Breast epithelium (tissue), 4 donors: ENCODE measurements at regions not wholly inside any gene's neighbourhood (a gene's known extent, or its start where the extent isn't known, plus 50 kb on each side); places are given as distances from the start of the nearest gene placed in this dataset.

ENCODE experiments used
- DNase-seq, 2 donors: peaks; one replicate each; pipeline ENCODE4 v3.0.0-alpha.2; 2019; ENCODE audit warnings: low spot score in 2 of 2
- H3K27ac ChIP-seq, 2 donors: fragments of 200-600 bp; sonication (generic) in 1 of 2; one replicate each; pipeline ENCODE4 v1.5.1; 2016 to 2019; ENCODE audit warnings: mild to moderate bottlenecking in 1 of 2
- H3K27me3 ChIP-seq, 2 donors: fragments of 200-600 bp; sonication (generic) in 1 of 2; one replicate each; pipeline versions ENCODE4 v1.5.1 to v1.6.0; 2017 to 2019; ENCODE audit warnings: control low read depth in 1 of 2, mild to moderate bottlenecking in 1 of 2
- H3K36me3 ChIP-seq: fragments of 200-600 bp; one replicate; pipeline ENCODE4 v1.5.1; 2019
- H3K4me1 ChIP-seq, 2 donors: fragments of 200-600 bp; sonication (generic); one replicate each; pipeline ENCODE4 v1.5.1; 2016 to 2019; ENCODE audit warnings: control low read depth in 1 of 2
- H3K4me3 ChIP-seq, 3 donors: fragments of 200-600 bp; sonication (generic); 1 replicate in 2 of 3; 2 replicates in 1 of 3; pipeline ENCODE4 v1.5.1; 2016 to 2019; ENCODE audit warnings: mild to moderate bottlenecking in 3 of 3, moderate library complexity in 2 of 3
- H3K9me3 ChIP-seq, 2 donors: fragments of 200-600 bp; sonication (generic) in 1 of 2; one replicate each; pipeline ENCODE4 v1.5.1; 2016 to 2019; ENCODE audit warnings: control low read depth in 1 of 2
- CTCF ChIP-seq, 3 donors: fragments of 450-650 bp; IDR thresholded peaks; one replicate each; pipeline ENCODE4 v1.5.1; 2016 to 2017; ENCODE audit warnings: antibody characterized with exemption in 3 of 3, mild to moderate bottlenecking in 3 of 3, moderate library complexity in 3 of 3
- POLR2A ChIP-seq: fragments of 450-650 bp; IDR thresholded peaks from one replicate; pipeline ENCODE4 v1.6.1; 2016; ENCODE audit warnings: antibody characterized with exemption, mild to moderate bottlenecking, moderate library complexity
- POLR2AphosphoS5 ChIP-seq, 3 donors: sonication (generic); formaldehyde crosslinking; IDR thresholded peaks; one replicate each; pipeline ENCODE4 v1.6.1; 2017; ENCODE audit warnings: antibody characterized with exemption in 3 of 3
- intact Hi-C: fragments of 100-400 bp; cut with DNase I; formaldehyde crosslinking; loops from one replicate; pipeline ENCODE4 v1.15.1; 2023; ENCODE audit warnings: low total_unique reads

DNA sequence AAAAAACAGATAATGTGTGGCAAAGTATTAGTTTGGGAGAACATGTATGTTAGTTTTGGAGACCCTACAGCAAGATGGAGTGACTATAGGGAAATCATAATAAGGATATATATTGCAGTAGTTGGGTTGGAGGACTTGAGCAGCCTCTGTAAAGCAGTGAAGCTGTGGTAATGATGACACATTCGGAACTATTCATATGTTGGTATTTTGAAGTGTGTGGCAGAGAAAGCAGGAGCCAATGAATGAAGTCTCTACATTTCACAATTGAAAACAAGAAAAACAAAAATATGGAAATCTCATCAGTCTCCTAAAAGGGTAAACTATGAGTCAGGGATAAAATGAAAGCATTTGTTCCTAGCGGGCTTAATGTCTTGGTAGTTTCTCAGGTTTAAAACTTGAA, 645.9 kb downstream of the OTOL1 start:
- intact Hi-C loops, result loop anchor here (10.0 kb wide), 1 partner anchor 512 kb away; no protein-coding TSS in a partner anchor
- TF ChIP-seq POLR2A (no peak), POLR2AphosphoS5 (IDR thresholded peaks at IDR 0.05) (no peak), CTCF (IDR thresholded peaks at IDR 0.05) (no peak)
- Histone ChIP-seq H3K27me3 (no peaks in the 10 kb centered on the region), H3K9me3 (no peaks in the 10 kb centered on the region), H3K4me1 (no peaks in the 10 kb centered on the region), H3K27ac (no peak overlapping the region), H3K36me3 (no peaks in the 10 kb centered on the region), H3K4me3 (no peak overlapping the region)
- no peak for DNase-seq

DNA sequence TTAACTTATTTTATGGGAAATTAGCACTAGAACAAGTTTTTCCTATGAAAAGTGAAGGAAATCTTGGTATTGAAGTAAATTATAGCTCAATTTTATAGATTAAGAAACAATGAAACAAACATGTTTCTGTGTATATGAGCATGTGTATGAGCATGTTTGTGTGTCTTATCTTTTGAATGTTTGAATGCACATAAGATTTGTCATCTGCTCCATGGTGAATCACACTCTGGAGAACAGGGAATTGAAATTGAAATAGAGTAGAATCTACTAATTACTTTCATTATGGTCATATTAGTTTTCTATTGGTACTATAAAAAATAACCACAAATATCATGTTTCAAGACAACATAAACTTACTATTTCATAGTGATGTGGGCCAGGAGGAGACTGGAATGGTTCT, 646.6 kb downstream of the OTOL1 start:
- H3K27me3 ChIP-seq, result no peaks in the 10 kb centered on the region
- no peaks in the 10 kb centered on the region for H3K4me1 ChIP-seq
- H3K9me3 ChIP-seq, result no peaks in the 10 kb centered on the region
- no peaks in the 10 kb centered on the region for H3K36me3 ChIP-seq
- no peak overlapping the region for H3K4me3 ChIP-seq
- intact Hi-C loops, result loop anchor here (10.0 kb wide), 1 partner anchor 512 kb away; no protein-coding TSS in a partner anchor
- no peak for DNase-seq
- no peak overlapping the region for H3K27ac ChIP-seq
- TF ChIP-seq POLR2A, result no peak

DNA sequence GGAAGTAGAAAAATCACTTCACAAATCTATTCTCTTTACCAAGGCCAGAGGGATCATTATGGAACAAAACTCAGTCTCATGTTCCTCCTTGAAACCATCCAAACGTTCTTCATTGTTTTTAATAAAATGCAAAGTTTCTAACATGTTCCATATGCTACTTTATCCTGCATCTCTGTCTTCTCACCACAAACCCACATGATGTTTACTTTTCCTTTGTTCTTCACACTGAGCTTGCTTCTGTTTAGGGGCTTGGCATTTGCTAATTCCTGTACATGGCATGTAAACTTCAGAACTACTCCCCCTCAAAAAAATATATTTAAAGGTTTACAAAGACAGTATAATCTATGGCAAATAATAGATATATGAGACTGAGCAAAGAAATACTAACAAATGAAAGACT, 651.4 kb downstream of the OTOL1 start:
- Histone ChIP-seq H3K4me3 (no peak overlapping the region), H3K36me3 (no peaks in the 10 kb centered on the region), H3K4me1 (no peaks in the 10 kb centered on the region), H3K27me3 (no peaks in the 10 kb centered on the region), H3K27ac (no peak overlapping the region), H3K9me3 (no peaks in the 10 kb centered on the region)
- DNase-seq, result no peak
- intact Hi-C loops, result loop anchor here (10.0 kb wide), 1 partner anchor 507 kb away; no protein-coding TSS in a partner anchor
- TF ChIP-seq CTCF (IDR thresholded peaks at IDR 0.05) (no peak), POLR2AphosphoS5 (IDR thresholded peaks at IDR 0.05) (no peak), POLR2A (no peak)

- Histone ChIP-seq H3K4me3 (no peak overlapping the region), H3K36me3 (no peaks in the 10 kb centered on the region), H3K4me1 (no peaks in the 10 kb centered on the region), H3K27ac (no peak overlapping the region), H3K27me3 (no peaks in the 10 kb centered on the region), H3K9me3 (no peaks in the 10 kb centered on the region)
- intact Hi-C loops, result no loop called here
- TF ChIP-seq CTCF (IDR thresholded peaks at IDR 0.05) (no peak), POLR2A (no peak), POLR2AphosphoS5 (IDR thresholded peaks at IDR 0.05) (no peak)
- no peak for DNase-seq
Observed at GRCh38 chr3:162150790-162151189, 654.2 kb downstream of the OTOL1 start.

- intact Hi-C loops, result no loop called here
- Histone ChIP-seq H3K36me3 (no peaks in the 10 kb centered on the region), H3K4me3 (no peak overlapping the region), H3K4me1 (no peaks in the 10 kb centered on the region), H3K27me3 (no peaks in the 10 kb centered on the region), H3K9me3 (no peaks in the 10 kb centered on the region), H3K27ac (no peak overlapping the region)
- no peak for DNase-seq
- TF ChIP-seq POLR2A, result no peak
- TF ChIP-seq CTCF (IDR thresholded peaks at IDR 0.05), result no peak
- no peak for TF ChIP-seq POLR2AphosphoS5 (IDR thresholded peaks at IDR 0.05)
Observed at GRCh38 chr3:162152636-162153035, 656.0 kb downstream of the OTOL1 start.

DNA sequence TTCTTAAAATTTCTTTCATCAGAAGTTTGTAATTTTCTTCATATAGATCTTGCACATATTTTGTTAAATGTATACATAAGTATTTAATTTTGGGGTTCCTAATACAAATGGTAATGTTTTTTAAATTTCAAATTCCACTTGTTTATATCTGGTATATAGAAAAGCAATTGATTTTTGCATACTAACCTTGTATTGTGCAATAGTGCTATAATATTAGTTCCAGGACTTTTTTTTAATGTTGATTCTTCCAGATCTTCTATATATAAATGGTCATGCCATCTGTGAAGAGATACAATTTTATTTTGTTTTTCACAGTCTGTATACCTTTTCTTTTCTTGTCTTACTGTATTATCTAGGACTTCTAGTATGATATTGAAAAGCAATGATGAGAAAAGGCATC, 665.0 kb downstream of the OTOL1 start:
- no peak overlapping the region for H3K27ac ChIP-seq
- TF ChIP-seq POLR2AphosphoS5 (IDR thresholded peaks at IDR 0.05) (no peak), POLR2A (no peak), CTCF (IDR thresholded peaks at IDR 0.05) (no peak)
- H3K4me3 ChIP-seq, result no peak overlapping the region
- H3K36me3 ChIP-seq, result no peaks in the 10 kb centered on the region
- no peak for DNase-seq
- intact Hi-C loops, result no loop called here
- no peaks in the 10 kb centered on the region for H3K4me1 ChIP-seq
- H3K27me3 ChIP-seq, result no peaks in the 10 kb centered on the region
- H3K9me3 ChIP-seq, result no peaks in the 10 kb centered on the region
